SK-N-SH (cell line): ENCODE measurements at regions not wholly inside any gene's neighbourhood (a gene's known extent, or its start where the extent isn't known, plus 50 kb on each side); places are given as distances from the start of the nearest gene placed in this dataset.

ENCODE experiments used
- CTCF ChIA-PET: fragments of 300-600, 350-600 bp; formaldehyde crosslinking; extraction: SDS; loops from one replicate; lab custom pipeline; 2021; lab: Yijun Ruan, JAX
- POLR2A ChIA-PET: fragments of 350-600 bp; sonication (Branson Sonifier 250); formaldehyde crosslinking; extraction: SDS; loops from one replicate; lab custom pipeline; 2020; ENCODE audit warnings: antibody characterized with exemption, inconsistent platforms; lab: Yijun Ruan, JAX
- DNase-seq: peaks from one replicate; pipeline ENCODE4 v3.0.0; 2012
- H2AFZ ChIP-seq: fragments of 200-600 bp; sonication (generic); 2 replicates; pipeline ENCODE4 v1.8.1; 2016; ENCODE audit warnings: antibody characterized with exemption, mild to moderate bottlenecking, low read depth
- H3F3A ChIP-seq: fragments of 200-600 bp; sonication (generic); replicated peaks from 2 replicates; pipeline ENCODE3; 2016; ENCODE audit warnings: antibody characterized with exemption, mild to moderate bottlenecking; ENCODE audit not compliant: insufficient read depth
- H3K27ac ChIP-seq, 2 experiments: fragments of 200-500 bp in 1 of 2; fragments of 200-600 bp in 1 of 2; sonication (Bioruptor generic) in 1 of 2; sonication (generic), shearing (Covaris generic) in 1 of 2; 2 replicates each; pipeline versions ENCODE4 v1.5.1 to v1.6.1; 2014 to 2016; ENCODE audit warnings: low read depth in 2 of 2, inconsistent platforms in 1 of 2, low read length in 1 of 2, mild to moderate bottlenecking in 1 of 2, mixed read lengths in 1 of 2
- H3K27me3 ChIP-seq: fragments of 200-600 bp; sonication (generic), shearing (Covaris generic); 2 replicates; pipeline ENCODE4 v1.6.1; 2016; ENCODE audit warnings: mixed run types; ENCODE audit not compliant: insufficient read depth
- H3K36me3 ChIP-seq, 2 experiments: fragments of 200-500 bp in 1 of 2; fragments of 200-600 bp in 1 of 2; sonication (Bioruptor generic) in 1 of 2; sonication (generic) in 1 of 2; replicated peaks in 1 of 2; 2 replicates each; pipeline versions ENCODE3 to v1.5.1; 2014 to 2016; ENCODE audit warnings: low read length in 1 of 2, mild to moderate bottlenecking in 1 of 2; ENCODE audit not compliant: insufficient read depth in 2 of 2, control insufficient read depth in 1 of 2
- H3K4me1 ChIP-seq, 2 experiments: fragments of 200-500 bp in 1 of 2; fragments of 200-600 bp in 1 of 2; sonication (Bioruptor generic) in 1 of 2; sonication (generic), shearing (Covaris generic) in 1 of 2; 2 replicates each; pipeline versions ENCODE4 v1.5.1 to v1.6.1; 2014 to 2016; ENCODE audit warnings: low read depth in 1 of 2, low read length in 1 of 2, mixed run types in 1 of 2; ENCODE audit not compliant: insufficient read depth in 2 of 2, control insufficient read depth in 1 of 2
- H3K4me2 ChIP-seq: fragments of 200-600 bp; sonication (generic), shearing (Covaris generic); 2 replicates; pipeline ENCODE4 v1.6.1; 2017; ENCODE audit warnings: mixed run types
- H3K4me3 ChIP-seq, 2 experiments: fragments of 200-500 bp in 1 of 2; fragments of 200-600 bp in 1 of 2; sonication (Bioruptor generic) in 1 of 2; sonication (generic), shearing (Covaris generic) in 1 of 2; 2 replicates each; pipeline versions ENCODE4 v1.5.1 to v1.8.1; 2014 to 2016; ENCODE audit warnings: low read depth in 2 of 2, inconsistent platforms in 1 of 2, low read length in 1 of 2, mild to moderate bottlenecking in 1 of 2, mixed read lengths in 1 of 2, moderate library complexity in 1 of 2
- H3K79me2 ChIP-seq: fragments of 200-600 bp; sonication (generic); 2 replicates; pipeline ENCODE4 v1.8.1; 2017; ENCODE audit warnings: mild to moderate bottlenecking; ENCODE audit not compliant: insufficient read depth
- H3K9ac ChIP-seq: fragments of 200-600 bp; sonication (generic); 2 replicates; pipeline ENCODE4 v1.6.1; 2017; ENCODE audit warnings: mixed run types
- H3K9me2 ChIP-seq: fragments of 200-600 bp; sonication (generic); 2 replicates; pipeline ENCODE4 v1.6.1; 2017; ENCODE audit warnings: mixed run types
- H3K9me3 ChIP-seq: fragments of 200-600 bp; sonication (generic); 2 replicates; pipeline ENCODE4 v1.6.1; 2017; ENCODE audit warnings: mixed run types, mild to moderate bottlenecking, moderate library complexity
- H4K20me1 ChIP-seq: fragments of 200-600 bp; sonication (generic); 2 replicates; pipeline ENCODE4 v1.6.1; 2017; ENCODE audit warnings: mild to moderate bottlenecking, mixed run types; ENCODE audit not compliant: insufficient read depth
- CHD2 ChIP-seq: fragments of 150-350 bp; IDR thresholded peaks from 2 replicates; pipeline ENCODE4 v1.6.1; 2018; ENCODE audit warnings: low read length; ENCODE audit not compliant: partially characterized antibody
- CTCF ChIP-seq: fragments of 200-600 bp; sonication (generic); IDR thresholded peaks from 2 replicates; pipeline ENCODE4 v1.6.1; 2017; ENCODE audit warnings: antibody characterized with exemption, mild to moderate bottlenecking, moderate library complexity
- ELF1 ChIP-seq: IDR thresholded peaks from 2 replicates; pipeline ENCODE4 v1.4.0; 2012
- EP300 ChIP-seq, 2 experiments: IDR thresholded peaks; 2 replicates each; pipeline versions ENCODE4 v1.4.0 to v1.6.1; 2012; ENCODE audit warnings: borderline replicate concordance in 1 of 2, low read depth in 1 of 2, low read length in 1 of 2
- FOSL2 ChIP-seq: IDR thresholded peaks from 2 replicates; pipeline ENCODE4 v1.4.0; 2012; ENCODE audit warnings: low read depth, mild to moderate bottlenecking, moderate library complexity, borderline replicate concordance
- GATA2 ChIP-seq: sonication (generic); formaldehyde crosslinking; IDR thresholded peaks from 2 replicates; pipeline ENCODE4 v1.5.0; 2020; ENCODE audit warnings: mild to moderate bottlenecking, missing genetic modification reagents
- IRF3 ChIP-seq: fragments of 150-350 bp; IDR thresholded peaks from 2 replicates; pipeline ENCODE4 v1.6.1; 2016; ENCODE audit warnings: mild to moderate bottlenecking, low read depth, low read length
- MAX ChIP-seq: IDR thresholded peaks from 2 replicates; pipeline ENCODE4 v1.4.0; 2012; ENCODE audit warnings: low read depth
- PBX3 ChIP-seq: IDR thresholded peaks from 2 replicates; pipeline ENCODE4; 2012
- RAD21 ChIP-seq: IDR thresholded peaks from 2 replicates; pipeline ENCODE4 v1.6.1; 2012; ENCODE audit warnings: mild to moderate bottlenecking, low read length
- RCOR1 ChIP-seq: fragments of 150-350 bp; IDR thresholded peaks from 2 replicates; pipeline ENCODE4 v1.6.1; 2017; ENCODE audit warnings: antibody characterized with exemption, low read length
- REST ChIP-seq: IDR thresholded peaks from 2 replicates; pipeline ENCODE4 v1.6.1; 2012; ENCODE audit warnings: mild to moderate bottlenecking, low read depth, low read length, moderate library complexity
- SMC3 ChIP-seq: IDR thresholded peaks from 2 replicates; pipeline ENCODE4 v1.6.1; 2012; ENCODE audit warnings: low read depth, low read length, improper control_type of control experiment
- TEAD4 ChIP-seq: IDR thresholded peaks from 2 replicates; pipeline ENCODE4 v1.4.0; 2012; ENCODE audit warnings: mild to moderate bottlenecking, borderline replicate concordance; ENCODE audit not compliant: insufficient read depth
- USF1 ChIP-seq: IDR thresholded peaks from 2 replicates; pipeline ENCODE4 v1.4.0; 2012; ENCODE audit warnings: low read depth, borderline replicate concordance
- YY1 ChIP-seq: IDR thresholded peaks from 2 replicates; pipeline ENCODE4 v1.4.0; 2012; ENCODE audit warnings: low read depth, mild to moderate bottlenecking
- WGBS: methylation state at CpG from one replicate; pipeline ENCODE4 v1.1.6; 2017; ENCODE audit warnings: low lambda C conversion rate; 5-methylcytosine and 5-hydroxymethylcytosine counted together

GRCh38 chr4:52374877-52375276 lies 284.2 kb downstream of the USP46 start:
- 23% methylated on average over 4 of the region's 4 CpGs for WGBS
- H3K36me3 ChIP-seq = no peaks in the 10 kb centered on the region
- H3K4me1 ChIP-seq = peaks cover 0 to 6% of the 10 kb centered on the region in 2 experiments; a peak in 1 of 4 replicates
- TF ChIP-seq RCOR1 (no peak), MAX (no peak), USF1 (no peak), EP300 (IDR thresholded peaks at IDR 0.05; ENCODE audit: borderline replicate concordance in 1 of 2, low read depth in 1 of 2, low read length in 1 of 2) (no peak), IRF3 (no peak), YY1 (no peak), FOSL2 (no peak), PBX3 (no peak), TEAD4 (no peak)
- H4K20me1 ChIP-seq = no peaks in the 10 kb centered on the region
- no peak overlapping the region for H3K4me2 ChIP-seq
- H3K79me2 ChIP-seq = no peaks in the 10 kb centered on the region
- no peak overlapping the region for H2AFZ ChIP-seq
- H3K27ac ChIP-seq = no peak overlapping the region
- ChIA-PET CTCF (interaction anchor here (1.0 to 5.3 kb wide), 10 partner anchors 8 to 1858 kb away, joined by 3 to 76 read pairs (median 6); no protein-coding TSS in a partner anchor), POLR2A (no interaction called here)
- H3K4me3 ChIP-seq = no peak overlapping the region
- no peaks in the 10 kb centered on the region for H3K27me3 ChIP-seq
- H3K9me3 ChIP-seq = no peaks in the 10 kb centered on the region
- H3K9me2 ChIP-seq = no peaks in the 10 kb centered on the region
- no peaks in the 10 kb centered on the region for H3F3A ChIP-seq
- DNase-seq = no peak
- H3K9ac ChIP-seq = no peak overlapping the region

- POLR2A ChIA-PET = interaction anchor here (1.0 kb wide), 1 partner anchor 283 kb away, joined by 3 read pairs; the partner anchor contains the start of gene USP46
- WGBS = 58% methylated on average over 7 of the region's 7 CpGs
Measured at GRCh38 chr4:52376132-52376704, 282.9 kb downstream of the USP46 start.

More at GRCh38 chr4:52376132-52376704, 282.9 kb downstream of the USP46 start:
- H3K9me2 ChIP-seq = no peaks in the 10 kb centered on the region
- no peaks in the 10 kb centered on the region for H3K36me3 ChIP-seq
- H3K9me3 ChIP-seq = no peaks in the 10 kb centered on the region
- no peak overlapping the region for H3K9ac ChIP-seq
- no peak overlapping the region for H3K27ac ChIP-seq
- no peaks in the 10 kb centered on the region for H3K27me3 ChIP-seq
- H2AFZ ChIP-seq = no peak overlapping the region
- no peaks in the 10 kb centered on the region for H3F3A ChIP-seq
- peaks cover 0 to 3% of the 10 kb centered on the region in 2 experiments; a peak in 1 of 4 replicates for H3K4me1 ChIP-seq
- peak overlapping the region in 1 of 2 experiments; percentile 32; a peak in 1 of 4 replicates for H3K4me3 ChIP-seq
- H4K20me1 ChIP-seq = no peaks in the 10 kb centered on the region
- DNase-seq = peak; percentile 41
- H3K4me2 ChIP-seq = no peak overlapping the region
- TF ChIP-seq SMC3 (peak; percentile 63), REST (no peak), RAD21 (peak; percentile 86), CTCF (peak; percentile 80), ELF1 (no peak), CHD2 (peak; percentile 59), GATA2 (CRISPR knock-in tag) (no peak)
- CTCF ChIA-PET = interaction anchor here (0.6 to 5.3 kb wide), 32 partner anchors 9 to 1942 kb away, joined by 3 to 76 read pairs (median 4); partner anchors contain the start of gene ERVMER34-1
- H3K79me2 ChIP-seq = no peaks in the 10 kb centered on the region
